Liver (tissue), 8 donors: ENCODE measurements at regions not wholly inside any gene's neighbourhood (a gene's known extent, or its start where the extent isn't known, plus 50 kb on each side); places are given as distances from the start of the nearest gene placed in this dataset.

Experiments used
- DNase-seq: peaks from one replicate; pipeline ENCODE4 v3.0.0-alpha.2; 2017; ENCODE audit warnings: low spot score
- H3K27ac ChIP-seq, 2 donors: one replicate each; pipeline ENCODE4 v1.7.0; 2013; ENCODE audit warnings: inconsistent platforms in 2 of 2, low read length in 2 of 2, control low read depth in 1 of 2, low read depth in 1 of 2, mild to moderate bottlenecking in 1 of 2
- H3K27me3 ChIP-seq, 4 donors: one replicate each; pipeline versions ENCODE4 v1.6.1 to v1.7.0; 2013; ENCODE audit warnings: low read length in 3 of 4, inconsistent platforms in 1 of 4, mild to moderate bottlenecking in 1 of 4, moderate library complexity in 1 of 4; ENCODE audit not compliant: control insufficient read depth in 4 of 4, insufficient read depth in 4 of 4
- H3K36me3 ChIP-seq, 4 donors: one replicate each; pipeline versions ENCODE4 v1.6.1 to v1.7.0; 2013; ENCODE audit warnings: low read length in 3 of 4, mild to moderate bottlenecking in 3 of 4, low read depth in 1 of 4, moderate library complexity in 1 of 4; ENCODE audit not compliant: control insufficient read depth in 4 of 4, insufficient read depth in 3 of 4
- H3K4me1 ChIP-seq, 4 donors: one replicate each; pipeline versions ENCODE4 v1.6.1 to v1.7.0; 2013; ENCODE audit warnings: low read length in 3 of 4, mild to moderate bottlenecking in 3 of 4, moderate library complexity in 1 of 4; ENCODE audit not compliant: control insufficient read depth in 4 of 4, insufficient read depth in 4 of 4
- H3K4me3 ChIP-seq, 3 donors: one replicate each; pipeline versions ENCODE4 v1.6.1 to v1.7.0; 2013; ENCODE audit warnings: low read length in 3 of 3, control low read depth in 1 of 3, low read depth in 1 of 3, mild to moderate bottlenecking in 1 of 3
- H3K9ac ChIP-seq, 2 donors: one replicate each; pipeline ENCODE4 v1.7.0; 2013; ENCODE audit warnings: low read length in 2 of 2, mild to moderate bottlenecking in 2 of 2, moderate library complexity in 2 of 2, control low read depth in 1 of 2, low read depth in 1 of 2
- H3K9me3 ChIP-seq, 4 donors: one replicate each; pipeline versions ENCODE4 v1.6.1 to v1.7.0; 2013; ENCODE audit warnings: low read length in 3 of 4; ENCODE audit not compliant: control insufficient read depth in 4 of 4
- ATF3 ChIP-seq: IDR thresholded peaks from 2 replicates; pipeline ENCODE4 v1.6.1; 2016; ENCODE audit warnings: antibody characterized with exemption
- CTCF ChIP-seq: fragments of 150-350 bp; IDR thresholded peaks from 2 replicates; pipeline ENCODE4 v1.5.1; 2017; ENCODE audit warnings: improper control_type of control experiment, low read depth, low read length; ENCODE audit not compliant: missing input control
- EGR1 ChIP-seq, 2 donors: IDR thresholded peaks; 2 replicates each; pipeline ENCODE4 v1.6.1; 2016 to 2018; ENCODE audit warnings: antibody characterized with exemption in 2 of 2, low read depth in 2 of 2
- FOXA1 ChIP-seq: IDR thresholded peaks from 2 replicates; pipeline ENCODE4 v1.6.1; 2016; ENCODE audit warnings: antibody characterized with exemption
- FOXA2 ChIP-seq: IDR thresholded peaks from 2 replicates; pipeline ENCODE4 v1.6.1; 2016; ENCODE audit warnings: antibody characterized with exemption
- GABPA ChIP-seq, 2 donors: IDR thresholded peaks in 1 of 2; conservative IDR thresholded peaks in 1 of 2; 2 replicates each; pipeline ENCODE4 v1.6.1; 2016; ENCODE audit warnings: antibody characterized with exemption in 2 of 2, mild to moderate bottlenecking in 1 of 2, moderate library complexity in 1 of 2
- HNF4A ChIP-seq, 2 donors: conservative IDR thresholded peaks; 2 replicates each; pipeline ENCODE4 v1.6.1; 2016; ENCODE audit warnings: antibody characterized with exemption in 2 of 2, mild to moderate bottlenecking in 2 of 2
- HNF4G ChIP-seq: IDR thresholded peaks from 2 replicates; pipeline ENCODE4 v1.6.1; 2016; ENCODE audit warnings: antibody characterized with exemption
- JUND ChIP-seq, 2 donors: IDR thresholded peaks; 2 replicates each; pipeline ENCODE4 v1.6.1; 2016; ENCODE audit warnings: antibody characterized with exemption in 2 of 2
- MAX ChIP-seq: IDR thresholded peaks from 2 replicates; pipeline ENCODE4 v1.6.1; 2016; ENCODE audit warnings: antibody characterized with exemption
- NR2F2 ChIP-seq: IDR thresholded peaks from 2 replicates; pipeline ENCODE4 v1.6.1; 2016; ENCODE audit warnings: antibody characterized with exemption
- RAD21 ChIP-seq, 2 donors: IDR thresholded peaks; 2 replicates each; pipeline ENCODE4 v1.6.1; 2016; ENCODE audit warnings: antibody characterized with exemption in 2 of 2, mild to moderate bottlenecking in 2 of 2
- REST ChIP-seq: IDR thresholded peaks from 2 replicates; pipeline ENCODE4 v1.6.1; 2016; ENCODE audit warnings: antibody characterized with exemption, mild to moderate bottlenecking
- RXRA ChIP-seq, 2 donors: IDR thresholded peaks; 2 replicates each; pipeline ENCODE4 v1.6.1; 2017 to 2018; ENCODE audit warnings: antibody characterized with exemption in 2 of 2, mild to moderate bottlenecking in 1 of 2
- SP1 ChIP-seq: IDR thresholded peaks from 2 replicates; pipeline ENCODE4 v1.6.1; 2018; ENCODE audit warnings: antibody characterized with exemption, mild to moderate bottlenecking
- TAF1 ChIP-seq: conservative IDR thresholded peaks from 2 replicates; pipeline ENCODE4 v1.6.1; 2016; ENCODE audit warnings: antibody characterized with exemption, mild to moderate bottlenecking
- YY1 ChIP-seq: IDR thresholded peaks from 2 replicates; pipeline ENCODE4 v1.6.1; 2016; ENCODE audit warnings: antibody characterized with exemption, mild to moderate bottlenecking
- ZBTB33 ChIP-seq: IDR thresholded peaks from 2 replicates; pipeline ENCODE4 v1.6.1; 2016; ENCODE audit warnings: antibody characterized with exemption
- WGBS: extraction: QIAGEN DNeasy Blood & Tissue Kit; methylation state at CpG from one replicate; pipeline ENCODE4 v1.1.7; 2013; 5-methylcytosine and 5-hydroxymethylcytosine counted together
- donor health status: healthy.
- donor health status: healthy.
- donor health status: healthy.
- donor health status: healthy.
- donor health status: healthy.

GRCh38 chr1:208335371-208336136, 91.4 kb upstream of the PLXNA2 start:
- no peak for TF ChIP-seq ZBTB33
- TF ChIP-seq NR2F2: no peak
- TF ChIP-seq SP1: no peak
- TF ChIP-seq CTCF: no peak
- no peak for TF ChIP-seq JUND (IDR thresholded peaks at IDR 0.05)
- TF ChIP-seq EGR1 (IDR thresholded peaks at IDR 0.05; ENCODE audit: low read depth in 2 of 2): no peak
- TF ChIP-seq HNF4G: no peak
- TF ChIP-seq REST: no peak
- TF ChIP-seq RXRA (IDR thresholded peaks at IDR 0.05): no peak
- no peak for TF ChIP-seq ATF3
- no peak for TF ChIP-seq FOXA1
- TF ChIP-seq FOXA2: no peak
- TF ChIP-seq GABPA (IDR thresholded peaks at IDR 0.05 in 1 of 2, conservative IDR thresholded peaks at IDR 0.05 in 1 of 2): no peak
- no peak for TF ChIP-seq HNF4A (conservative IDR thresholded peaks at IDR 0.05)
- TF ChIP-seq RAD21 (IDR thresholded peaks at IDR 0.05): no peak
- no peak for TF ChIP-seq TAF1
- no peak for TF ChIP-seq YY1
- no peak for TF ChIP-seq MAX
- H3K9me3 ChIP-seq: no peaks in the 10 kb centered on the region
- no peak for DNase-seq
- H3K27ac ChIP-seq: no peak overlapping the region
- H3K4me3 ChIP-seq: no peak overlapping the region
- peaks cover 0 to 14% (median 8%) of the 10 kb centered on the region in 4 donors for H3K4me1 ChIP-seq
- no peak overlapping the region for H3K9ac ChIP-seq
- no peaks in the 10 kb centered on the region for H3K27me3 ChIP-seq
- no peaks in the 10 kb centered on the region for H3K36me3 ChIP-seq
- WGBS: 75% methylated on average over 9 of the region's 9 CpGs
